Stimulated activated CD8-positive, alpha-beta memory T cell treated with anti-CD3 and anti-CD28 coated beads, Interleukin-15, amount 100 ng/mL, for 4 hours (primary cell): ENCODE measurements at regions not wholly inside any gene's neighbourhood (a gene's known extent, or its start where the extent isn't known, plus 50 kb on each side); places are given as distances from the start of the nearest gene placed in this dataset.
"Not testable (repeated sequence)": the region's sequence is repeated elsewhere in the genome, so short reads cannot be mapped to it uniquely, and the experiment has no call there.

Experiments
- DNase-seq, 2 donors: peaks; one replicate each; pipeline ENCODE4 v3.0.0-alpha.2; 2020; ENCODE audit warnings: low read depth in 2 of 2

DNA sequence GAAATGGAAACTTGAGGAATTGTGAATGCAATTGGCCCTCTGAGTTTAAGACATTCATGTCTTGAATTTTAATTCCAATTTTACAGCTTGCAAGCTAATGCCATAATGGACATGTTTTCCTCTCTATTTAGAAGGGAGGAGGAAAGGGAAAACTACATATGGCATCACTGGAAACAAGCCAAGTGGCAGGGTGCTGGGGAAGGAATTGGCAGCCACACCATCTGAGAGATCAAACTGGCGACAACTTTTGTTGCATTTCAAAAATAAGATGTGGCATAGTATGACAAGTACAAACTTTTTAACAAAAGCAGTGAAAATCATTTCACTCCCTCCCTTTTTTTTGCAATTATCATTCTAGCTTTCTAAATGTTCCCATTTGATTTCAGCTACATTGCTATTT lies 615.6 kb downstream of the CENPC start:
- no peak for DNase-seq

DNA sequence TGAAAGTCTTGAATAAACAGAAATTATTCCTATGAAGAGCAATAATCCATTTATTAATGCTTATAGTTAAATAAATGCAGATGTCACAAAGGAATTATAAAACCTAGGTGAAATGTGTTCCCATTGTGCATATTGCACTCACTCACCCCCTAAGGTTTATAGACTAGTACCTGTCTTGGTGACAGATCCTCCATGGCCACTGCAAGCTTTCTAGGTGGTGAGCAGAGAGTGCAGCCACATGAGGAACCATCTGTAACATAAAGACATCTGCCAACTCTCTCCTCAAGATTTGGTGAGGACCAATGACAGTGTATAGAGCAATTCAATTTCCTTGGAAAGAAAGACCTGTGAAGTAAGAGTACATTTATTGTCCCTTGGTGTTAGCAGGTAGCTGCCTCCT lies 616.4 kb downstream of the CENPC start:
- DNase-seq, result not testable (repeated sequence)

DNA sequence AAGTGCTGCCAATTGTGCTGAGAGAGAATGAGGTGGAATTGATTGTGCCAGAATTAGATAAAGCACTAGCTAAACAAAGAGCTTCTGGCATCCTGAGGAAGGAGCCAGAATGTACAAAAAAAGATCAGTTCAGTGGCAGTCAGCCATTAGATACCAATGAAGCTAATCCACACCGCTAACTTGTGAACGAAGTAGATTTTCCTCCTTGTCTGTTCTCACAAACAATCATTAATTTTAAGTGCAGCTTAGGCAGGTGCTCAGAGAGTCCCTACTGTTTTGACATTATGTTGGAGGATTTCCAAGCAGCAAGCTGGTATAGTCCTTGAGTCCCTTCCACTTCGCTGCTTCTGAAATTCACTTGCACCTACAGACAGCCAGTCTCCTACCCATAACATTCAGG lies 617.4 kb downstream of the CENPC start:
- DNase-seq, result no peak

DNA sequence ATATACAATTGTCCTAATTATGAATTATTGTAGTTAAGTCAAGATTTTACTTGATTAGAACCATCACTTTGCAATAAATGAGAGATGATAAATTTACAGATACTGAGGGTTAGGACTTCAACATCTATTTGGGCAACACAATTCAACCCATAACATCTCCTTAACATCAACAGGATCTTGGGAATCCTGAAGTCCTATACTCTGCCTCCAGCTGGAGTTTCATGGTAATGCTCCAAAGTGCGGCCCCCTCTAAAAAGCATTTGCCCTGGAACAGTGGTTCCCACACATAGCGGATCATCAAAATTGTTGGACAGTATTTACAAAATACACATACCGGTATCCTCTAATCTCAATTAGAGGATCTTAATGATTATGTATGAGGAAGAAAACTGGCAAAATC lies 618.6 kb downstream of the CENPC start:
- DNase-seq, result no peak

DNA sequence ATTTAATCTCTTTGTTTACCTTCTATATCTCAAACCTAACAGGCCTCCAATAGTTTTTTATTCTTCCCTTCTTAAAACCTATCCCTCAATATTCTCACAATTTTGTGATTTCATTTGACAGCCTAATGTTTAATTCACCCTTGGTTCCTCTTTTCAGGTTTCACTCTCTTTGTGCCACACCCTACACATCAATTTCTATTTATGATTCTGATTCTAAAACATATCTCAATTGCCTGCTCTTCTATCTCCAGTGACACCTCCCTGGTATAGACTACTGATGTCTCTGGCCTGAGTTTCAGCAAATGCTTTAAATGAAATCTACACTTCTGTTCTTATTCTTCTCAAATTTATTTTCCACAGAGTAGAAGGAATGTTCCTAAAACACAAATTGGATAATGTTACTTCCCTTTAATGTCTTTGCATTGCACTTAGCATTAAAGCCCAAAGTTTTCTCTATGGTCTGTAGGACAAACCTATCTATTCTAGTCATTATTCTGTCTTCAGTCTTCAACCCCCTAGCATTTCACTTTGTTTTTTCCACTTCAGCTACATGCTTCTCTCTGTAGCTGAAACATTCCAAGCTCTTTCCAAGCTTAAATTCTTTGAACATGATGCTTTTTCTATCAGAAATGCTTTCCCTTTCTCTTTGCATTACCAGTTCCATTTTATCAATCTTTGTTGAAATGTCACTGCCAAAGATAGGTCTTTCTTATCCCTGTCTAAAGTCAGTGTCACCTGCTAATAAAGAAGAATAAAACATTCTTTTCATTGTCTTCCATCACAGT lies 622.0 kb downstream of the CENPC start:
- DNase-seq, result no peak

DNA sequence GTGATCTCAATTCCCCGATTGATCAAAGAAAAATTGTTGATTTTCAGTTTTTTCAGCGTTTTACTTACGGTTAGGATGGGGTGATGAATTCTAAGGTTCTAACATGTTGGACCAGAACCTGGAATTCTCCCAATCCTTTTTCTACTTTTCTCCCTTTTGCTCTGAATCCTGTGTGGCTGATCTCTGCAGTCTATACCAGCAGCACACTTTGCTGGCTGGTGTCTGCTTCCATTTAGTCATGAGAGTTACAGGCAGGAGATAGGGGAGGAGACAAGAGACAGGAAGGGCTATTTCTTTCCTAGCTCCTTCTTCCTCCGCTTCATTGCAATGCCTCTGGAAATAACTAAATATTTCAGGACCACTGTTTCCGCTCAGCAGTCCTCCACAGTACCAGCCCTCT lies 623.9 kb downstream of the CENPC start:
- DNase-seq, result no peak

- DNase-seq, result no peak
Measured at GRCh38 chr4:66920514-66920913, 624.8 kb downstream of the CENPC start.

- no peak for DNase-seq
Measured at GRCh38 chr4:66911880-66912279, 633.4 kb downstream of the CENPC start.

- no peak for DNase-seq
Measured at GRCh38 chr4:66906314-66906713, 639.0 kb downstream of the CENPC start.

- DNase-seq, result no peak
Measured at GRCh38 chr4:66899422-66900065, 645.8 kb downstream of the CENPC start.

DNA sequence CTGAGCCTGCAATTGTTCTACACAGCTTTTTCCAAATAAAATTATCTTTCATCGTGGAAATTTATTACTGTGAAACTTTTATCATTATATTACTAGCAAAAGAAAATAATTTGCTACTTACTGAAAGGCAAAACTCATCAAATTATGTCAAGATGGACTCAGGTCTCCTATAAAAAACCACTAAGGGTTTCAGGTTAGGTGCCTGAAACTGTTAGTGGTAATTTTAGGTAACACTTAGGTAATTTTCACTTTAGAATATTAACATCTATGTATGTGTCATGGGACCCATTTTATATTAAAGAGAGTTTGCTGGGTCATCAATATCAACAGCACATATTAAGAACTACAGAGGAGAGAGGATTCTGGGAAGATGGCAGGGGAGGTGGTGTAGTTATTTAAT lies 651.5 kb downstream of the CENPC start:
- DNase-seq, result no peak

DNA sequence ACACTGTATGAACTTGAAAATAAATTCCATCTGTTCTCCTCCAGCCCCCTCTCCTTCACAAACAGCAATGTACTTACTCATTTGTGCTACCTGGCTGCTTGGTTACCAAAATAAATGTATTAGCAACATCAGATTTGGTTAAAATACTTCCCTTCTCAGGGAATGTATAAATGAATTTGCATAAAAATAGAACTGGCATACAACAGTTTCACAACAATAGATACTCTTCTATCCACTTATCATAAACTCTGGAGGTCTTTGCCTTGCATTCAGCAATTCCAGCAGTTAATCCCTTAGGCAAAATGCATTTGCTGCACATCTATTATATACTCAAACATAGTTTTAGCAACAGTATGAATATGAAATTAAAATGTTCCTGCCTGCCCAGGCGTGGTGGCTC lies 658.2 kb downstream of the CENPC start:
- DNase-seq, result no peak

GRCh38 chr4:66885501-66886165 lies 659.7 kb downstream of the CENPC start:
- DNase-seq, result no peak

- DNase-seq, result no peak
Measured at GRCh38 chr4:66876946-66877345, 668.4 kb downstream of the CENPC start.

DNA sequence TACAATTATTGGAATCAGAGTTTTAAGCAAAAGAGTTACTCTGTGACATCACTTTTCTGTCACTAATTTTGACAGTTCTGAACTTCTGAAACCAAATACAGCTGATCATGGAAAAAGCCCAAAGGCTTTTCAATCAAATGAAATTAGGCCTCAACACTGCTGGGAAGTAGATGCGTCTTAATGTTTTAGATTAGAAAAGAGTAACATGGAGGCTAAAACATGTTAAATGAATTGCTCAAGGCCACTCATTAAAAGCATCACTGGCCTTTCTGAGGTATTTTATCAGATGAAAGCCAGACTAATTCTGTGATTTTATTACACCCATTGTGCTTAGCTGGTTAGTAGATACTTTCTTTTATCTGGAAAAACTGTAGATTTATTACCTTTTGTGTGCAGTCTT lies 672.6 kb downstream of the CENPC start:
- DNase-seq, result no peak

DNA sequence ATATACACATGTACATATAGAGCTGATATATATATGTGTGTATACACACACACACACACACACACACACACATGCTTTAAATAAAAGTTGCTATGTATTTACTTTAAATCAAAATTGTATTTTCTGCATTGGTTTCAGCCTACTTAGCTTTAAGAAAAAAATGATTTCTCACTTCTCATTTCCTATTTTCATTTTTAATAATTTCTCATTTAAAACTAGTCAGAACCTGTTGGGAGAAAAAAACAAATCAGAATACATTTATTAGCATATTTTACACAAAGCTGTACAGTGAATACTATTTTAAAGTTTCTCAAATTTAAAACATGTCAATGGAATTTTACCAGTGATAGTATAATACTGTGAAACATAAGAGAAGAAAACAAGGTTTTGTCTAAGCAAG lies 681.8 kb downstream of the CENPC start:
- no peak for DNase-seq

- DNase-seq, result no peak
Measured at GRCh38 chr4:66855956-66856355, 689.3 kb downstream of the CENPC start.

- DNase-seq, result no peak
Measured at GRCh38 chr4:66853845-66854244, 691.5 kb downstream of the CENPC start.

GRCh38 chr4:66852843-66853242 lies 692.5 kb downstream of the CENPC start:
- no peak for DNase-seq

GRCh38 chr4:66849596-66849995 lies 695.7 kb downstream of the CENPC start:
- DNase-seq, result no peak

GRCh38 chr4:66842724-66843088 lies 702.6 kb downstream of the CENPC start:
- DNase-seq, result no peak

- DNase-seq, result no peak
Measured at GRCh38 chr4:66842026-66842723, 703.1 kb downstream of the CENPC start.

DNA sequence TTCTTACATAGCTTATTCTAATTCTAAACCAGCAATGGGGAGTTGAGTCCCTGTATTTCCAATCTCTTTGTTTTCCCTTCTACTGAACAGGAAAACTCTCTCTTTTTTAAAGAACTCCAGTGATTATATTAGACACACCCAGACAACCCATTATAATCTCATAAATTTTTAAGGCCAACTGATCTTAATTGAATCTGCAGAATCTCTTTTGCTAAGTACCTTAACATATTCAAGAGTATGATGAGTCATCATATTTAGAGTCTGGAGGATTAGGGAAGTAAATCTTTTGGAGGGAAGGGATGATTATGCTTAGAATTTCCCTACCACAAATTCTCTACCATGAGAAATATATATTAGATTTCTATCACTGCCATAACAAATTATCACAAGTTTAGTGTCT lies 705.1 kb downstream of the CENPC start:
- DNase-seq, result no peak
